GM18507 (cell line): ENCODE measurements at regions not wholly inside any gene's neighbourhood (a gene's known extent, or its start where the extent isn't known, plus 50 kb on each side); places are given as distances from the start of the nearest gene placed in this dataset.
"Not testable (repeated sequence)": the region's sequence is repeated elsewhere in the genome, so short reads cannot be mapped to it uniquely, and the experiment has no call there.

Experiments
- DNase-seq: peaks from one replicate; pipeline ENCODE4 v3.0.0; 2011; ENCODE audit warnings: low read depth; ENCODE audit not compliant: insufficient read length; ENCODE audit errors: extremely low spot score
- FAIRE-seq: peaks from 2 replicates; lab custom pipeline; 2011; peaks lifted over from hg19 to GRCh38; lab: Jason Lieb, UNC

DNA sequence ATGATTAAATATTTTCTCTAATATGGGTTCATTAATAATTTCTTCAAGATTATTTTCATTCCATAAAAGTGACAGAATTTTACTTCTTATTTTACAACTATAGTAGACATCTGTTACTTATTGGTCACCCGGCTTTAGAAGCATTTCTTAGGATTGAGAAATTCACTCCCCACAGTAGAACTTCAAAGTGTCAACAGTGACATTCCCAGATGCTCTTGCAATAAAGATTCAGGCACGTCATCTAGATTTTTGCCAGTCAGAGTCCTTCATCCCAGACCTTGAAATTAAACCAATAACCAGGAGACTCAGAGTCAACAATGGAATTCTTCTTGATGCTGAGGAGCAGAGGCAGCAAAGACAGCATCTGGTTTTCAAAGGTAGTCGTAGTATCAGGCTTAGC, 190.8 kb downstream of the VGLL3 start:
- FAIRE-seq (no peak), DNase-seq (no peak)

DNA sequence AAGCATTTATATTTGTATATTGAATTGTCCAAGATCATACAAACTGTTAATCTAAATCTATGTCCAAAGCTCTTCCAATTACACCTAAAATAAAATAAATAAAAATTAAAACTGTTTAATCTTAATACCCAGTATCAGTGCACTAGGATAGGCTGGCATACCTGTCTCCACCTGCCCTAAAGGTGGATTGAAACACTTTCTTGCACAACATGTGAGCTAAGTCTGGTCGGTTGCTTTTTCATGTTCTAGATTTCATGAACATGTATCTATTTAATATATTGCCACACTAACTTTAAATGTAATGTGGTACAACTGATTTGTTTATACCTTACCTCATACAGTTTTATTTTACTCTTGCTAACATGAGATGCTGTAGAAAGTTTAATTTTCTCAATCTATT, 193.0 kb downstream of the VGLL3 start:
- FAIRE-seq (no peak), DNase-seq (no peak)

DNA sequence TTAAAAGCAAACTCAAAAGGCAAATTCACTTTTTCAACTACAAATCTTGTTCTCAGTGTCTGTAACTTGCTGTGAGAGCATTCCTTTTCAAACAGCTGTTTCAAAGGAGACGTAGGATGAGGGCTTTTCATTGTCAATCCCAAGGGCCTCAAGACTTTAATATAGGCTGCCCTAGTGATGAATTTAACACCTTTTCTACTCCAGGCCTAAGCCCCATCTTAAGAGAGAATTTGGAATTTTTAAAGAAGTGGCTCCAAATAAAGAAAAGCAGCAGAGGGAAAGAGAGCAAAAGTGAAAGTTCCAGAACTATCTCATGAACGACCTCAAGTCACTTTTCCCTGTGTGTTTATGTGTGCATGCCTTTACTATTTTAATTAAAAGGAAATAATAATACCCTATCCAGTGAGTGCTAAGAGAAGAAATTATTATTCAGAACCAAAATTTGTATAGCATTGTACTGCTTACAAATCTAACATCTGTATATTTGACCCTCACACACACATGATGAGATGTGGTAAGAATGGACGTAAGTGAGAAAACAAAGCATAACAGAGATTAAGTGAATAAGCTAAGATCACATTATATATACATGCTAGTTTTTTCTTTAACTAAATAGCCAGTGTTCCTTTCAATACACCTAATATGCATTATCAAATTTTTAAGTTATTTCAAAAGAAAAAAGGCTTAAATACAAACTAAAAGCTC, 196.4 kb downstream of the VGLL3 start:
- DNase-seq (no peak), FAIRE-seq (no peak)

GRCh38 chr3:86793786-86794185, 197.2 kb downstream of the VGLL3 start:
- DNase-seq: no peak
- FAIRE-seq: no peak

DNA sequence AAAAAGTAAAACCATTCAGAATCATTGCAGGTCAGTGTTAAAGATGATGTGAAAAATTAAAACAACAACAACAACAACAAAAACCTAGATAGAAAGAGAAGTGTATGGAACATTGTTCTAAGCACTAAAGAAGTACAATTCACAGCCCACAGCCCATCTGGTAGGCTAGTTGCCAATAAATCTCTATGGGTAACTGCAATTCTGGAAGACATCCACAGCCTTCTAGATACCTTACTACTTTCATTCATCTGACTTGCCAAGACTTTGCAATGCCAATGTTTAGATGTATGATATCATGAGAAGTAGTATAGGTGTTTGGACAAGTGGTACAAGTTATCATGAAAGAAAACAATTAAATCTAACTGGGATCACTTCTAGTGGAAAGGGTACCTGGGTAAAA, 198.6 kb downstream of the VGLL3 start:
- FAIRE-seq (no peak), DNase-seq (no peak)

- FAIRE-seq: no peak
- DNase-seq: no peak
Measured at GRCh38 chr3:86790884-86791549, 199.9 kb downstream of the VGLL3 start.

DNA sequence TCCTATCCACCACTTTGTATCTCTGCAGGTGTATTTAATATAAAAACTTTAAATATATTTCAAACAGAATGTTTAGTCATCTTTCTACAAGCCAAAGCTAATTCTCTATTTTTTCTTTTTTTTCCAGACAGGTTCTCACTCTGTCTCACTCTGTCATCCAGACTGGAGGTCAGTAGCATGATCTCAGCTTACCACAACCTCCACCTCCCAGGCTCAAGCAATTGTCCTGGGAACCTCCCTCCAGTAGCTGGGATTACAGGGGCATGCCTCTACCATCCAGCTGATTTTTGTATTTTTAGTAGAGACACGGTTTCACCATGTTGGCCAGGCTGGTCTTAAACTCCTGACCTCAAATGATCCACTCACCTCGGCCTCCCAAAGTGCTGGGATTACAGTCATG, 202.6 kb downstream of the VGLL3 start:
- DNase-seq (no peak), FAIRE-seq (no peak)

GRCh38 chr3:86787091-86787490, 203.9 kb downstream of the VGLL3 start:
- no peak for FAIRE-seq

GRCh38 chr3:86785386-86785785, 205.6 kb downstream of the VGLL3 start:
- DNase-seq (no peak), FAIRE-seq (no peak)

More at GRCh38 chr3:86787091-86787490, 203.9 kb downstream of the VGLL3 start:
- DNase-seq: no peak

GRCh38 chr3:86782866-86783265, 208.1 kb downstream of the VGLL3 start:
- DNase-seq (no peak), FAIRE-seq (no peak)

GRCh38 chr3:86782286-86782685, 208.7 kb downstream of the VGLL3 start:
- FAIRE-seq (no peak), DNase-seq (no peak)

- DNase-seq (no peak), FAIRE-seq (peak; percentile 5)
Measured at GRCh38 chr3:86774082-86774691, 216.8 kb downstream of the VGLL3 start.

DNA sequence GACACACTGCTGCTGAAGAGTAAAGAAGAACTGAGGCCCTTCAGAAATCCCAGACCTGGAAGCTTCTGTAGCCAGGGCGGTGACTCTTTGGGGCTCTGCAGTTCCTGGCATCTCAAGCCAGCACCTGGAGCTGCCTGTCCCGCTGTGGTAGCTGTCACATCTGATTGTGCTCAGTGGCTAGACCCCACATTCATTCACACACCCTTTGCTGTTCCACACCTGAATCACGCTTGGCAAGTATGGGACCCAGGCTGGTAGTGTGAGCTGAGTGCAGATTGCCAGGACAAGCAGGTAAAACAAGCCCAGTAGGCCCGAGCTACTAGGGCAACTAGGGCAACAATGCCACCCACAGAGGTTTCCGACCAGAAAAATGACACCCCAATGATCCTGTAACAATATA, 218.2 kb downstream of the VGLL3 start:
- DNase-seq (no peak), FAIRE-seq (no peak)

GRCh38 chr3:86771741-86772512, 219.0 kb downstream of the VGLL3 start:
- DNase-seq (no peak), FAIRE-seq (no peak)

GRCh38 chr3:86766331-86766730, 224.6 kb downstream of the VGLL3 start:
- no peak for FAIRE-seq
- DNase-seq: no peak

DNA sequence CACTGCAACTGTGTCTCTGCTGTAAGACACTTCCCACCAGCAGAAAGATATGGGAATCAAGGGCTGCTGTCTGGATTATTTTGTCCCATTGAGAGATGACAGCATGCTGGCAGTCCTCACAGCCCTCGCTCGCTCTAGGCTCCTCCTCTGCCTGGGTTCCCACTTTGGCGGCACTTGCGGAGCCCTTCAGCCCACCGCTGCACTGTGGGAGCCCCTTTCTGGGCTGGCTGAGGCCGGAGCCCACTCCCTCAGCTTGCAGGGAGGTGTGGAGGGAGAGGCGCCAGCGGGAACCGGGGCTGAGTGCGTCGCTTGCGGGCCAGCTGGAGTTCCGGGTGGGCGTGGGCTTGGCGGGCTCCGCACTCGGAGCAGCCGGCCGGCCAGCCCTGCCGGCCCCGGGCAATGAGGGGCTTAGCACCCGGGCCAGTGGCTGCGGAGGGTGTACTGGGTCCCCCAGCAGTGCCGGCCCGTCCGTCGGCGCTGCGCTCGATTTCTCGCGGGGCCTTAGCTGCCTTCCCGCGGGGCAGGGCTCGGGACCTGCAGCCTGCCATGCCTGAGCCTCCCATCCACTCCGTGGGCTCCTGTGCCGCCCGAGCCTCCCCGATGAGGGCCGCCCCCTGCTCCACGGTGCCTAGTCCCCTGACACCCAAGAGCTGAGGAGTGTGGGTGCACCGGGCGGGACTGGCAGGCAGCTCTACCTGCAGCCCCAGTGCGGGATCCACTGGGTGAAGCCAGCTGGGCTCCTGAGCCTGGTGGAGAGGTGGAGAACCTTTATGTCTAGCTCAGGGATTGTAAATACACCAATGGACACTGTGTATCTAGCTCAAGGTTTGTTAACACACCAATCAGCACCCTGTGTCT, 233.4 kb downstream of the VGLL3 start:
- DNase-seq, FAIRE-seq: not testable (repeated sequence)

- FAIRE-seq: no peak
- DNase-seq: no peak
Measured at GRCh38 chr3:86748015-86748414, 242.9 kb downstream of the VGLL3 start.

DNA sequence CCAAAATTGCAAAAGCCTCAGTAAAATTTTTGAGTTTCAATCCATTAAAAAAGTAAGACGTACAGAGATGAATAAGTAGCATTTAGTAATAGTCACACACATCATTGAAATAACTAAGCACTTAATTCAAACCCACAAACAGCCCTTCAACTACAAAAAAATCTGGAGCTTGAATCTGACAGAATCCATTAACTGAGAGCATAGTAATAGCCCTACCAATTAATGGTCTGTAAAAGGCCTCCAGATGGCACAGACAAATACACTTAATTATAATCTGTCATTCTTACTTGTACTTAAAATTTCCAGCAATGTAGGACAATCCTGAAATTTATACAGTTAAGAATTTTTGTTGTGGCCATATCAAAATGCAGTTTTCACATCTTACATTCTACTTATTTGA, 246.9 kb downstream of the VGLL3 start:
- FAIRE-seq: no peak
- DNase-seq: no peak

DNA sequence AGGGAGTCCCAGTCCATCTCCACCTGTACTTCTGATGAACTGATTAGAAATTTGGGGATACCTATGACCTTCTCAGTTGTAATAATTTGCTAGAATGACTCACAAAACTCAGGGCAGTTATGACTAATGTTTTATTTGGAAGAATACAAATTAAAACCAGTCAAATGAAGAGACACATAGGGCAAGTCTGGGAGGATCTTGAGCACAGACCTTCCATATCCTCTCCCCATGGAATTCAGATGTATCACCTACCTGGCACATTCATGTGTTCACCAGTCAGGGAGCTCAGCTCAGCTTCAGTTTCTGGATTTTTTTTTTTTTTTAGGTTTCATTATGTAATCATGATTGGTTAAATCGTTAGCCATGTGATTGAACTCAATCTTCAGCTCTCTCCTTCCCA, 247.7 kb downstream of the VGLL3 start:
- FAIRE-seq (no peak), DNase-seq (no peak)
